Eye (tissue), 1 donor: ENCODE measurements at regions not wholly inside any gene's neighbourhood (a gene's known extent, or its start where the extent isn't known, plus 50 kb on each side); places are given as distances from the start of the nearest gene placed in this dataset.

Experiments used
- DNase-seq: peaks from one replicate; pipeline ENCODE4 v3.0.0-alpha.2; 2015

- no peak for DNase-seq
Measured at GRCh38 chr12:16136219-16136988, 141.1 kb downstream of the SLC15A5 start.

DNA sequence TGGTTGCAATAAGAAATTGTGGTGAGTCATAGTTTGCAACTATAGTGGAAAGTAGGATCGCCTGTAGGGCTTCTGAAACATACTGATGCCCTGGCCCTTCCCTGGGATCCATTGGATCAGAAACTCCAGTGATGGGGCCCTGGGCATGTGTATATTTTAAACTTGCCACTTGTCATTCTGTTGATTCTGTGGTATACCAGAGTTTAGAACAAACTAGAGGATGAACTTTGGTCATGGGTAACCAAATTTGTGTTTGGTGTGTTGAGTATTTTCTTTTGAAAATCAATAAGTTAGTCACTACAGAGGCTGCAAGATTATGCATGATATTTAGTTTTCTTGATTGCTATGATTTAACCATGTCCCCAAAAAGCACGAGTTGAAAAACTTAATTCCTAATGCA is 142.2 kb downstream of the SLC15A5 start:
- DNase-seq, result no peak

DNA sequence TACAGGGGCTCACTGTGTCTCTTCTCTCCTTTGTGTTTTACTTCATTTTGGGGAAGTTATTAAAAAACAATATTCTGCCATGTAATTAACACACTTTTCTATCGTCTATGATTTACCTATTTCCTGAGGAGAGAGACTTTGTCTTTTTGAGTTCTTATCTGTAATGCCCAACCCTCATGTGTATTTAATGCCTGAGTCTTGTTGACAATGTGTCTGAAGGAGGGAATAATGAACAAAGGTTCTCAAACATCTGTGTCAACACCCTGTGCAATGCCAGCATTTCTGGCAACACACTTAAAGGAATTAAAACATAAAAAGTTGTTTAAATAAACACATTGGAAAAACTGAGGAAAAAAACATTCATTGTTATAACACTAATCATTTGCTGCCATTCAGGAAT is 147.1 kb downstream of the SLC15A5 start:
- DNase-seq, result no peak

DNA sequence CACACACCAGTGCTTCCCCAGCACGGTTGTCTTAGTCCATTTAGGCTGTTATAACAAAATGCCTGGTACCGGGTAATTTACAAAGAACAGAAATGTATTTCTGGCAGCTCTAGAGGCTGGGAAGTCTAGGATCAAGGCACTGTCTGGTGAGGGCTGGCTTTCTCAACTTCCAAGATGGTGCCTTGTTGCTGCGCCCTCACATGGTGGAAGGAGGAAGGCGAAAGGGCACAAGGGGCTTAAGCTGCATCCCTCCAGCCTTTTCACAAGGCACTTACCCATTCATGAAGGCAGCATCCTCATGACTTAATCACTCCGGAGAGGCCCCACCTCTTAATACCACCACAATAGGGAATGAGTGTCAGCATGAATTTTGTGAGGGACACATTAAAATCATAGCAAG is 155.5 kb downstream of the SLC15A5 start:
- no peak for DNase-seq

DNA sequence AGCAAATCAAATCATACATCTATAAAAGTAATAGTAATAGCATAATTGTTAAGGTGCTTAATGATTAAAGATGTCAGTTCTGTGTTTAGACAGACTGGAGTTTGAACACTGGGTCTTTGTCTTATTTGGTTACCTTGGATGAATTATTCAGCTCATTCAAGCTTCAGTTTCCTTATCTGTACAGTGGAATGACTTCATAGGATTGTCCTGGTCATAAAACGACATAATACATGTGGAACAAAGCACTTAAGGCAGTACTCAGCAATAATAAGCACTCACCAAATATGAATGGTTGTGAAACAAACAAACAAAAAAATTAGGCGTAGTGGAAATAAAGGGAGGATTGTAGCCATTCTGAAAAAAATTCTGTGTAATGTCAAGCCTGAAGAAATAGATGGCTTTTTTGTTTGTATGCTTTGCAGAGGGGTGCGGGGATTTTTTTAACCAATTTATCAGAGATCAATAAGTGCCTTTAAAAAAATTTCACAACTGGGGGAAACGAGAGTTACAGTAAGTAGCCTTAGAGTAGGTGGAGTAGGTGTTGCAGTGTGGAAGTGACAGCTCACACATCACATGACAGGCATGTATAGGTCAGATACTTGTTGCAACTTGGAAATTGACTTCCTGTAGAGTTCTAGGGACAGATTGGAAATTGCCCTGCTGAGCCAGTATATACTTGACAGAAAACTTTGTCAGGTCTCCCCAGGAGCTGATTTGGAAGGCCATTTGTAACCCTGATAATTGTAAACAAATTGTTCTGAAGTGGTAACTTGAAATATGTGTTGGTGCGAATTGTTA is 157.7 kb downstream of the SLC15A5 start:
- DNase-seq, result no peak

- DNase-seq, result no peak
Measured at GRCh38 chr12:16118586-16118985, 158.9 kb downstream of the SLC15A5 start.

GRCh38 chr12:16112612-16113560 is 164.6 kb downstream of the SLC15A5 start:
- DNase-seq, result peak; percentile 51

- DNase-seq, result no peak
Measured at GRCh38 chr12:16112130-16112529, 165.4 kb downstream of the SLC15A5 start.

- DNase-seq, result no peak
Measured at GRCh38 chr12:16110596-16110995, 166.9 kb downstream of the SLC15A5 start.

DNA sequence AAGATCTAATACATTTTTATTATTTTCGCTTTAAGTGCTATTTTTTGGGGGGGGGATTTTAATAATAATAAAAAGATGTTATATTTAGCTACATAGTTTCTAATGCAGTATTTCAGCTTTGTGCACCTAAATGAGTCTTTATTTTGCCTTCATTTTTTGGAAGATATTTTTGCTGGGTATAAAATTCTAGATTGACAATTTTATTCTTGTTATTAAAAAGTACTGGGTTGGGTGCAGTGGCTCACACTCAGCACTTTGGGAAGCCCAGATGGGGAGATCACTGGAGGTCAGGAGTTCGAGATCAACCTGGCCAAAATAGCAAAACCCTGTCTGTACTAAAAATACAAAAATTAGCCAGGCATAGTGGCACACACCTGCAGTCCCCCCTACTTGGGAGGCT is 173.6 kb downstream of the SLC15A5 start:
- DNase-seq, result no peak

DNA sequence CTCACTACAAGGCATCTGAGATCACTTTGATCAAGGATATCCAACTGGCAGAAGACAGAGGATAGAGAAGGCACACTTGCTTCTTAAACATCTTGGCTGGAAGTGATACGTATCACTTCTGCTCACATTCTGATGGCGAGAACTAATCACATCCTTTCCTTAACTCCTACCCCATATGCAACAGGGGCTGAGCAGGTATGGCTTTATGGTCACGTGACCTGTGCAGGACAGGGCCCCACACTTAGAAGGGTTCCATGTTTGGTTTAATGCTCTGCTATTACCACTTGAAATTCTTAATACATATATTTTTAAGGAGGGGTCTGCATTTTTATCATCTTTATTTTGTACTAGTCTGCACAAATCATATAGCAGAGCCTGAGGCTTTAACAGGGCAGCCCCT is 177.3 kb downstream of the SLC15A5 start:
- no peak for DNase-seq

DNA sequence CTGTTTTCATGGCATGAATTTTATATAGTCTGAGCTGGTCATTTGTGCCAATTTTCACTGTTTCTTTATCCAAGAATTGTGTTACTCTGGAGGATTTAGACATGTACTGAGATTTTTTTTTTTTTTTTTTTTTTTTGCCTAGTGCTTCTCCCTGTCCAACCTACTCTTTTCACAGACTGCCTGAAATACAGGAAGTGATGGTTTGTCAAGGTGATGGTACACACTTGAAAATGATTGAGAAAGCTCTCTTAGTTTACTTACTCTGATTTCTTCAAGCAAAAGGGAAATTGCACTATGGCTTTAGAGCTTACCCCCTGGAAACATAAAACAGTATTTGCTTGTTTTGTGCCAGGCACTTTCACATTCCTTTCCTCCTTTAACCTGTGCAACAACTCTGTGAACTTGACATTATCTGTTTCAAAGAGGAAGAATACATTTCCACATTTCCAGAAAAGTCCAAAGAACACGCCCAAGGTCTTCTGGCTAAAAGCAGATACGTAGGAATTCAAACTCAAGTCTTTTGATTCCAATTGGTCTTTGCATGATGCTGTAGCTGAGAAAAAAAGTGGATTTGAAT is 181.1 kb downstream of the SLC15A5 start:
- no peak for DNase-seq

- no peak for DNase-seq
Measured at GRCh38 chr12:16095531-16096110, 181.9 kb downstream of the SLC15A5 start.

DNA sequence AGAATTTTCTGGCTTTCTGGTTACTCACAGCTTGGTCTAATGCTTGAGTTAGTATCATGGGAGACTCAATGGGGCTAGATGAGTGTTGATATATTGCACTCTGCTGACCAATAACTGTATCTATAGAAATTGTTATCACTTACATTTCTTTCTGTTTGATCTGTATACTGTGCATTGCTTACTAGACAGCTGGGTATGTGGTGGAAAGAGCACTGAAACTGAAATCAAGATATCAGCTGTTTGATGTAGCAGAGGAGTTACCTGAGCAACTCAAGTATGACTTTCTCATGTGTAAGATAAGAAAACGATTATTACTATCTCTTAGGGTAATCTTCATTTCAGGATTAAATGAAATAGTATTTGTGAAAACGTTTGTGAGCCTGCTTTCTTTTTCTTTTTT is 183.0 kb downstream of the SLC15A5 start:
- DNase-seq, result no peak

DNA sequence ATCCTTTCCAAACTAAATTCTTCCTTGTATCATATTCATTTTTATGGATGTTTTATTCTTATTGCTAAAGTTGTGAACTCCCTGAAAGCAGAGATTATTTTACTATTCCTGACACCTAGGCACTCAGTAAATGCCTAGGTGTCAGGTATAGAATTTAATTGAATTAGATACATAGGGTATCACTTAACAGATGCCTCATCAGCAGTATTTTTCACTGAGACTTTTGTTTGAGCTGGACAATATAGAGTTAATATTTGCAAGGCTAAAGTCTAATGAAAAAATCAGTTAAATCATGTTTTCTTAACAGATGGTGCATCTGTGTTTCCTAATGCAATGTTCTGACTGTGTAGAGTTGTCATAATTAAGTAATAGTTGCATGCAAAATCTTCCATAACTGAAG is 182.7 kb downstream of the DERA start:
- DNase-seq, result no peak

DNA sequence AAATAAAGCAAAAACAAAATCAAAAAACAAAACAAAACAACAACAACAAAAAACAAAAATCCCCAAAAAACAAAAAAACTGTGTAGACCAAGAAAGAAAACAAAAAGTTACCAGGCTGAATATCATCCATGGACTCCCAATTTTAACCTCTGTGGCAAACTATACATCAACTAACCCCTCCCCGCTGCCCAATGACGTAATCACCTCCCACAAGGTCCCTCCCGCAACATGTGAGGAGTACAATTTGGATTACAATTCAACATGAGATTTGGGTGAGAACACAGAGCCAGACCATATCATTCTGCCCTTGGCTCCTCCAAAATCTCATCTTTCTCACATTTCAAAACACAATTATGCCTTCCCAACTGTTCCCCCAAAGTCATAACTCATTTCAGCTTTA is 179.8 kb downstream of the DERA start:
- no peak for DNase-seq

DNA sequence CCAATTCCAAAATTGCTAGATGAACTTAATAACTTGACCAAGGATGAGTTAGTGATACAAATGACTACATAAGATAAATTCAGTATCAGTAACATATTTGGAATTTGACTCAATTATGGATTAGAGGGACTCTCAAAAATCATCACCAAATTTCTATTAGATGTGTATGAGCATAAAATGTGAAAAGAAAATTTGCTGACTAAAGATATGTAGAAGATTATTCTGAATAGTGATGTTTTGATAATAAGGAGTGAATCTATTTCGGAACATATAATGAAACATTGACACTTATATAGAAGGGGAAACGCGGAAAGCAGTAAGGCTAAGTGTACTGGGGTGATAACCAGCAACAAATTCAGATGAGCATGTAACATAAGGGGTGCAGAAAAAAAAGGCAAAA is 177.3 kb downstream of the DERA start:
- DNase-seq, result no peak
